Small intestine (tissue), 7 donors: ENCODE measurements at regions not wholly inside any gene's neighbourhood (a gene's known extent, or its start where the extent isn't known, plus 50 kb on each side); places are given as distances from the start of the nearest gene placed in this dataset.

Experiments
- DNase-seq, 2 donors: peaks; one replicate each; pipeline versions ENCODE4 v3.0.0 to v3.0.0-alpha.2; 2013
- FAIRE-seq: peaks from 2 replicates; lab custom pipeline; 2012; peaks lifted over from hg19 to GRCh38; lab: Jason Lieb, UNC
- H3K27ac ChIP-seq, 3 donors: one replicate each; pipeline ENCODE4 v1.5.1; 2013; ENCODE audit warnings: low read length in 2 of 3, mild to moderate bottlenecking in 2 of 3, control low read depth in 1 of 3, inconsistent platforms in 1 of 3, low read depth in 1 of 3, moderate library complexity in 1 of 3
- H3K27me3 ChIP-seq, 3 donors: one replicate each; pipeline ENCODE4 v1.6.1; 2013; ENCODE audit warnings: low read length in 3 of 3, inconsistent platforms in 1 of 3; ENCODE audit not compliant: control insufficient read depth in 3 of 3, insufficient read depth in 3 of 3
- H3K36me3 ChIP-seq, 3 donors: one replicate each; pipeline ENCODE4 v1.6.1; 2013; ENCODE audit warnings: low read length in 3 of 3, inconsistent platforms in 1 of 3, low read depth in 1 of 3, mild to moderate bottlenecking in 1 of 3, moderate library complexity in 1 of 3; ENCODE audit not compliant: control insufficient read depth in 3 of 3, insufficient read depth in 2 of 3
- H3K4me1 ChIP-seq, 3 donors: one replicate each; pipeline ENCODE4 v1.6.1; 2013; ENCODE audit warnings: low read length in 2 of 3, inconsistent platforms in 1 of 3, low read depth in 1 of 3, mild to moderate bottlenecking in 1 of 3, moderate library complexity in 1 of 3; ENCODE audit not compliant: control insufficient read depth in 3 of 3, insufficient read depth in 2 of 3
- H3K4me3 ChIP-seq, 3 donors: one replicate each; pipeline ENCODE4 v1.5.1; 2013; ENCODE audit warnings: low read length in 3 of 3, control low read depth in 1 of 3, inconsistent platforms in 1 of 3, low read depth in 1 of 3, mild to moderate bottlenecking in 1 of 3, moderate library complexity in 1 of 3
- H3K9me3 ChIP-seq, 2 donors: one replicate each; pipeline ENCODE4 v1.6.1; 2013; ENCODE audit warnings: low read depth in 1 of 2, low read length in 1 of 2; ENCODE audit not compliant: control insufficient read depth in 2 of 2, insufficient read depth in 1 of 2
- WGBS, 3 donors: extraction: QIAGEN DNeasy Blood & Tissue Kit; methylation state at CpG; one replicate each; pipeline ENCODE4 v1.1.7; 2013; 5-methylcytosine and 5-hydroxymethylcytosine counted together
- donor health status: healthy with polysubstance abuse.
- donor health status: control.
- donor health status: control.
- donor health status: Bipolar disorder and iron deficiency.
- donor health status: healthy.

- Histone ChIP-seq H3K4me1 (peaks cover 0 to 3% (median 0%) of the 10 kb centered on the region in 3 donors), H3K27ac (no peak overlapping the region), H3K36me3 (no peaks in the 10 kb centered on the region), H3K27me3 (no peaks in the 10 kb centered on the region), H3K9me3 (no peaks in the 10 kb centered on the region), H3K4me3 (no peak overlapping the region)
- WGBS, 3 donors, result 86 to 94% (median 93%) methylated on average over 2 of the region's 2 CpGs
- DNase-seq (no peak), FAIRE-seq (no peak)
Observed at GRCh38 chr9:89937051-89937450, 332.2 kb downstream of the GADD45G start.

- no peak for DNase-seq
- FAIRE-seq, result no peak
- H3K27ac ChIP-seq, result no peak overlapping the region
- peaks cover 0 to 3% (median 0%) of the 10 kb centered on the region in 3 donors for H3K4me1 ChIP-seq
- no peaks in the 10 kb centered on the region for H3K9me3 ChIP-seq
- H3K27me3 ChIP-seq, result no peaks in the 10 kb centered on the region
- 68 to 73% (median 70%) methylated on average over 6 of the region's 6 CpGs for WGBS, 3 donors
- no peaks in the 10 kb centered on the region for H3K36me3 ChIP-seq
- H3K4me3 ChIP-seq, result no peak overlapping the region
Observed at GRCh38 chr9:89939181-89939580, 334.4 kb downstream of the GADD45G start.

- FAIRE-seq, result no peak
- H3K9me3 ChIP-seq, result no peaks in the 10 kb centered on the region
- peaks cover 0 to 3% (median 0%) of the 10 kb centered on the region in 3 donors for H3K4me1 ChIP-seq
- H3K27me3 ChIP-seq, result no peaks in the 10 kb centered on the region
- 87 to 90% (median 88%) methylated on average over 14 of the region's 14 CpGs for WGBS, 3 donors
- H3K4me3 ChIP-seq, result no peak overlapping the region
- no peak overlapping the region for H3K27ac ChIP-seq
- H3K36me3 ChIP-seq, result no peaks in the 10 kb centered on the region
- no peak for DNase-seq
Observed at GRCh38 chr9:89939626-89940292, 334.9 kb downstream of the GADD45G start.

- FAIRE-seq (no peak), DNase-seq (no peak)
- H3K27ac ChIP-seq, result no peak overlapping the region
Observed at GRCh38 chr9:89940625-89941024, 335.8 kb downstream of the GADD45G start.

GRCh38 chr9:89941875-89942274, 337.1 kb downstream of the GADD45G start:
- DNase-seq, result peak in 1 of 2 donors; percentile 19
- Histone ChIP-seq H3K9me3 (no peaks in the 10 kb centered on the region), H3K36me3 (no peaks in the 10 kb centered on the region), H3K27me3 (no peaks in the 10 kb centered on the region), H3K4me1 (no peaks in the 10 kb centered on the region), H3K4me3 (no peak overlapping the region), H3K27ac (no peak overlapping the region)
- no peak for FAIRE-seq
- 63 to 85% (median 76%) methylated on average over 2 of the region's 2 CpGs for WGBS, 3 donors

More at GRCh38 chr9:89940625-89941024, 335.8 kb downstream of the GADD45G start:
- H3K36me3 ChIP-seq, result no peaks in the 10 kb centered on the region
- no peak overlapping the region for H3K4me3 ChIP-seq
- peaks cover 0 to 3% (median 0%) of the 10 kb centered on the region in 3 donors for H3K4me1 ChIP-seq
- no peaks in the 10 kb centered on the region for H3K27me3 ChIP-seq
- no peaks in the 10 kb centered on the region for H3K9me3 ChIP-seq
- WGBS, 3 donors, result 81 to 93% (median 90%) methylated on average over 5 of the region's 5 CpGs

GRCh38 chr9:89942643-89943042, 337.8 kb downstream of the GADD45G start:
- H3K27ac ChIP-seq, result no peak overlapping the region
- H3K36me3 ChIP-seq, result no peaks in the 10 kb centered on the region
- DNase-seq, result no peak
- H3K27me3 ChIP-seq, result no peaks in the 10 kb centered on the region
- H3K4me3 ChIP-seq, result no peak overlapping the region
- no peak for FAIRE-seq
- WGBS, 3 donors, result 94 to 96% (median 95%) methylated on average over 7 of the region's 7 CpGs
- no peaks in the 10 kb centered on the region for H3K4me1 ChIP-seq
- H3K9me3 ChIP-seq, result no peaks in the 10 kb centered on the region

GRCh38 chr9:89943309-89943708, 338.5 kb downstream of the GADD45G start:
- H3K27ac ChIP-seq, result no peak overlapping the region
- WGBS, 3 donors, result 81 to 91% (median 86%) methylated on average over 2 of the region's 2 CpGs

GRCh38 chr9:89943728-89944127, 338.9 kb downstream of the GADD45G start:
- DNase-seq (no peak), FAIRE-seq (no peak)
- Histone ChIP-seq H3K4me1 (no peaks in the 10 kb centered on the region), H3K36me3 (no peaks in the 10 kb centered on the region), H3K9me3 (no peaks in the 10 kb centered on the region), H3K27me3 (no peaks in the 10 kb centered on the region), H3K4me3 (no peak overlapping the region), H3K27ac (no peak overlapping the region)
- WGBS, 3 donors, result 68 to 83% (median 77%) methylated on average over 3 of the region's 3 CpGs

More at GRCh38 chr9:89943309-89943708, 338.5 kb downstream of the GADD45G start:
- Histone ChIP-seq H3K36me3 (no peaks in the 10 kb centered on the region), H3K4me3 (no peak overlapping the region), H3K9me3 (no peaks in the 10 kb centered on the region), H3K4me1 (no peaks in the 10 kb centered on the region), H3K27me3 (no peaks in the 10 kb centered on the region)
- no peak for FAIRE-seq
- DNase-seq, result no peak

- Histone ChIP-seq H3K4me1 (no peaks in the 10 kb centered on the region), H3K27ac (no peak overlapping the region), H3K4me3 (no peak overlapping the region), H3K36me3 (no peaks in the 10 kb centered on the region), H3K27me3 (no peaks in the 10 kb centered on the region), H3K9me3 (no peaks in the 10 kb centered on the region)
- FAIRE-seq (no peak), DNase-seq (no peak)
- 83 to 84% (median 84%) methylated on average over 4 of the region's 4 CpGs for WGBS, 3 donors
Observed at GRCh38 chr9:89945133-89945532, 340.3 kb downstream of the GADD45G start.
